AG10803 (cell line): ENCODE measurements at regions not wholly inside any gene's neighbourhood (a gene's known extent, or its start where the extent isn't known, plus 50 kb on each side); places are given as distances from the start of the nearest gene placed in this dataset.

Experiments
- DNase-seq: peaks from one replicate; pipeline ENCODE4 v3.0.0; 2010; ENCODE audit warnings: low read depth
- H3K4me3 ChIP-seq: 2 replicates; pipeline ENCODE4 v1.5.1; 2011; ENCODE audit warnings: mild to moderate bottlenecking, low read length, control low read depth
- TF ChIP-seq, protein P1 (sequence below): conservative IDR thresholded peaks from 2 replicates; pipeline ENCODE4 v1.5.1; 2011; ENCODE audit warnings: mild to moderate bottlenecking, low read length, control low read depth, inconsistent platforms

DNA sequence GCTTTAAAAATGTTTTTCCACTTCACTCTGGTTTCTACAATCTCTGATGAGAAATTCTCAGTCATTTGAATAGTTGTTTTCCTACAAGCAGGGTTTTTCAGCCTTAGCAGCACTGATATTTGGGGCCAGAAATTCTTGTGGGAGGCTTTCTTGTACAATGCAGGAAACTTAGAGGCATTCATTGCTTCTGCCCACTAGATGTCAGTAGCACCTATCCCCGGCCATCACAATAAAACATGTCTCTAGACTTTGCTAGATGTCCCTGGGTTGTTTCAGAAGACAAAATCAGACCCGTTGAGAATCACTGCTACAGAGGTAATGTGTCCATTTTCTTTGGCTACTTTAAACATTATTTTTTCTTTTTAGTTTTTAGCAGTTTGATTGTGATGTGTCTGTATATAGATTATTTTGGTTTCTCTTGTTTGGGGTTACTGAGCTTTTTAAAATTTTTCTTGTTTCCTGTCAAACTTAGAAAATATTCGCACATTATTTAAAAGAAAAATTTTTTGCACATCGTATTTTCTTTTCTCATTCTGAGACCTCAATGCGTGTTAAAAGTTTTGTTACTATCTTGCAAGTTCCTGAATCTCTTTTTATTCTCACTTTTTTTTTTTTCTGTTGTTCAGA lies 60.8 kb upstream of the CCDC179 start:
- H3K4me3 ChIP-seq, result no peak overlapping the region
- TF ChIP-seq, protein P1, sequence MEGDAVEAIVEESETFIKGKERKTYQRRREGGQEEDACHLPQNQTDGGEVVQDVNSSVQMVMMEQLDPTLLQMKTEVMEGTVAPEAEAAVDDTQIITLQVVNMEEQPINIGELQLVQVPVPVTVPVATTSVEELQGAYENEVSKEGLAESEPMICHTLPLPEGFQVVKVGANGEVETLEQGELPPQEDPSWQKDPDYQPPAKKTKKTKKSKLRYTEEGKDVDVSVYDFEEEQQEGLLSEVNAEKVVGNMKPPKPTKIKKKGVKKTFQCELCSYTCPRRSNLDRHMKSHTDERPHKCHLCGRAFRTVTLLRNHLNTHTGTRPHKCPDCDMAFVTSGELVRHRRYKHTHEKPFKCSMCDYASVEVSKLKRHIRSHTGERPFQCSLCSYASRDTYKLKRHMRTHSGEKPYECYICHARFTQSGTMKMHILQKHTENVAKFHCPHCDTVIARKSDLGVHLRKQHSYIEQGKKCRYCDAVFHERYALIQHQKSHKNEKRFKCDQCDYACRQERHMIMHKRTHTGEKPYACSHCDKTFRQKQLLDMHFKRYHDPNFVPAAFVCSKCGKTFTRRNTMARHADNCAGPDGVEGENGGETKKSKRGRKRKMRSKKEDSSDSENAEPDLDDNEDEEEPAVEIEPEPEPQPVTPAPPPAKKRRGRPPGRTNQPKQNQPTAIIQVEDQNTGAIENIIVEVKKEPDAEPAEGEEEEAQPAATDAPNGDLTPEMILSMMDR, result peak; percentile 81
- peak; percentile 45 for DNase-seq

- no peak for DNase-seq
- TF ChIP-seq, protein P1, result no peak
- H3K4me3 ChIP-seq, result no peak overlapping the region
Observed at GRCh38 chr11:22922672-22923071, 62.4 kb upstream of the CCDC179 start.

DNA sequence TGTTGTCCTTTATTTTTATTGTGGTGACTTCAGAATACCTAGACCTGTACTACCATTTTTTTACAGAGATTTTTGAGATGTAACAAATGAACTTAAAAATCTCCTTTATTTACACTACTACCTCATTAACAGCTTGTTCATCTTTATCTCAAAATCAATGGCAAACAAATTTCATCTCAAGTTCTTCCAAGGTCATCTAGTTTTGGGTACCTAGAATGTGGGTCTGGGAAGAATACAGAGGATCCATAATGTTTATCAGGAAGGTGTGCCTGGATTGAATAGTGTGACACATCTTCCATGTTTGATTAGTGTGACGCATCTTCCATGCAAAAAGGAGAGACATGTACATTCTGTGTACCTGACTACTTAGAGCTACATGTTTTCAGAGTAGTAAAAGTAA lies 63.3 kb upstream of the CCDC179 start:
- TF ChIP-seq, protein P1, result no peak
- no peak for DNase-seq
- no peak overlapping the region for H3K4me3 ChIP-seq

- no peak for DNase-seq
- TF ChIP-seq, protein P1, result no peak
- no peak overlapping the region for H3K4me3 ChIP-seq
Observed at GRCh38 chr11:22926341-22926740, 66.1 kb upstream of the CCDC179 start.

DNA sequence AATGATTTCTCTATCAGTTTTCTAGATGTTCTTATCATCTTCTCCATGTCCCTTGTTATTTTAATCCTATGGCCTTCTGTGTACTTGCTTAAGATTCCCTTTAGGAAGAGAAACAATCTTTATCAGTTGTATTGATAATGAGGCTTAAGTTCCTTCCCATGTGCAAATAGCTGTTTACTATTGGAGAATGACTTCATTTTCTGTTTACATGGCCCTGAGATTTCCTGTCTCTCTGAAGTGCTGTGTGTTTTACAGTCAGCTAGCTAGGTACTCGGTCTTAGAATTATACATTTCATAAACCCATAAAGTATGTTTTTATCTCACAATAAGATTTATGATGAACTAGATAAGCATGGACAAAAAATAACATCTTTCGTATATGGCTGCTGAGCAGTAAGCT lies 67.5 kb upstream of the CCDC179 start:
- DNase-seq, result no peak
- no peak overlapping the region for H3K4me3 ChIP-seq
- TF ChIP-seq, protein P1, result no peak

DNA sequence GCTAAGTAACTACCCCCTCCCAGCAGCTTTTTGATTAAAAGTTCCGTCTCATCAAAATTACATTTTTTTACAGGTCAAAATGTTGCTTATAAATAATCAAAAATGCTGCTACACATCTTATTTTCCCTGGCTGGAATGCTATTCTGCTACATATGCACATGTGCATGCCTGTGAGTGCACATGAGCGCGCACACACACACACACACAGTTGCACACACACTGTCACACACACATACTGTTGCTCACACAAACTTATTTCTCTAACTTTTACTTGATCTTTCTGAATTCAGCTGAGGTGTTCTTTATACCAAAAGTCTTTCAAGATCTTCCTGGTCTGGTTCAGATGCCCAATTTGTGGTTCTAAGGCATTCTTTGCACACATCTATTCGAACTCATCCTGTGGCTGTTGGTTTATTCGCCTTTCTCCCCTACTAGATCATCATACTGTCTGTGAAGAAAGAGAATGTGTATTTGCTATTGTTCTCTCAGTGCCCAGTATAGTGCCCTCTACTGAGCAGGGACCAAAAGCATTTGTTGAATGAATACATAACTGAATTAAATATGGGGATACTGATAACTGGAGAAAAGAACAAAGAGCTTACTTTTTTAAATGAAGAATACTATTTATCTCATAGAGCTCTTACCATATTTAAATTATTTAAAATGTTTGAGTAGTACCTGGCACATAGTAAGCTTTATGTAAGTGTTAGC lies 68.1 kb upstream of the CCDC179 start:
- DNase-seq, result no peak
- TF ChIP-seq, protein P1, result no peak; the same call in 1 of the 2 replicates
- no peak overlapping the region for H3K4me3 ChIP-seq

GRCh38 chr11:22930816-22931594 lies 70.7 kb upstream of the CCDC179 start:
- no peak for DNase-seq
- TF ChIP-seq, protein P1, result no peak
- no peak overlapping the region for H3K4me3 ChIP-seq
